NCI-H345 (cell line): ENCODE measurements at regions not wholly inside any gene's neighbourhood (a gene's known extent, or its start where the extent isn't known, plus 50 kb on each side); places are given as distances from the start of the nearest gene placed in this dataset.
A peak's percentile ranks its signal among the peaks of the same experiment; 100 is the strongest.

ENCODE experiments used
- DNase-seq: peaks from one replicate; lab custom pipeline; 2025; lab: John Stamatoyannopoulos, UW

GRCh38 chr14:31943861-31944255 lies 133.2 kb upstream of the ARHGAP5 start:
- DNase-seq: no peak

GRCh38 chr14:31944256-31945073 lies 132.6 kb upstream of the ARHGAP5 start:
- DNase-seq: no peak

GRCh38 chr14:31945074-31945613 lies 132.0 kb upstream of the ARHGAP5 start:
- no peak for DNase-seq

GRCh38 chr14:31945701-31946100 lies 131.4 kb upstream of the ARHGAP5 start:
- no peak for DNase-seq

GRCh38 chr14:31947076-31947475 lies 130.0 kb upstream of the ARHGAP5 start:
- DNase-seq: no peak

GRCh38 chr14:31947680-31948595 lies 129.2 kb upstream of the ARHGAP5 start:
- no peak for DNase-seq

- DNase-seq: no peak
These were observed 127.4 kb upstream of the ARHGAP5 start for GRCh38 chr14:31949709-31950108.

GRCh38 chr14:31950331-31950730 lies 126.8 kb upstream of the ARHGAP5 start:
- no peak for DNase-seq

GRCh38 chr14:31950764-31951637 lies 126.1 kb upstream of the ARHGAP5 start:
- DNase-seq: peak; percentile 93

- no peak for DNase-seq
These were observed 125.5 kb upstream of the ARHGAP5 start for GRCh38 chr14:31951638-31951964.

- no peak for DNase-seq
These were observed 124.5 kb upstream of the ARHGAP5 start for GRCh38 chr14:31952573-31952972.

- DNase-seq: no peak
These were observed 123.9 kb upstream of the ARHGAP5 start for GRCh38 chr14:31953210-31953609.

GRCh38 chr14:31954991-31955390 lies 122.1 kb upstream of the ARHGAP5 start:
- no peak for DNase-seq

- no peak for DNase-seq
These were observed 121.0 kb upstream of the ARHGAP5 start for GRCh38 chr14:31955936-31956579.

- no peak for DNase-seq
These were observed 119.5 kb upstream of the ARHGAP5 start for GRCh38 chr14:31957565-31957964.

GRCh38 chr14:31960039-31960438 lies 117.1 kb upstream of the ARHGAP5 start:
- no peak for DNase-seq

GRCh38 chr14:31961896-31962295 lies 115.2 kb upstream of the ARHGAP5 start:
- no peak for DNase-seq

GRCh38 chr14:31962920-31963319 lies 114.2 kb upstream of the ARHGAP5 start:
- DNase-seq: no peak

- DNase-seq: no peak
These were observed 113.5 kb upstream of the ARHGAP5 start for GRCh38 chr14:31963587-31963986.

GRCh38 chr14:31964490-31964889 lies 112.6 kb upstream of the ARHGAP5 start:
- DNase-seq: no peak

GRCh38 chr14:31965071-31965734 lies 111.9 kb upstream of the ARHGAP5 start:
- DNase-seq: no peak
